ENCODE measurements at regions not wholly inside any gene's neighbourhood (a gene's known extent, or its start where the extent isn't known, plus 50 kb on each side); places are given as distances from the start of the nearest gene placed in this dataset.

GRCh38 chr2:64704161-64704560 is 50.4 kb upstream of the SERTAD2 start:
- DNase-seq (ENCODE audit: low read depth, low spot score) = no peak

GRCh38 chr2:64704996-64705395 is 51.3 kb upstream of the SERTAD2 start:
- DNase-seq (ENCODE audit: low read depth, low spot score) = no peak

GRCh38 chr2:64707276-64707675 is 53.6 kb upstream of the SERTAD2 start:
- no peak for DNase-seq (ENCODE audit: low read depth, low spot score)

- DNase-seq (ENCODE audit: low read depth, low spot score) = no peak
Measured at GRCh38 chr2:64708829-64709228, 55.1 kb upstream of the SERTAD2 start.

- DNase-seq (ENCODE audit: low read depth, low spot score) = no peak
Measured at GRCh38 chr2:64711252-64711800, 57.6 kb upstream of the SERTAD2 start.

- DNase-seq (ENCODE audit: low read depth, low spot score) = no peak
Measured at GRCh38 chr2:64713686-64714085, 60.0 kb upstream of the SERTAD2 start.

GRCh38 chr2:64716569-64716968 is 62.9 kb upstream of the SERTAD2 start:
- DNase-seq (ENCODE audit: low read depth, low spot score) = no peak

GRCh38 chr2:64718250-64718885 is 64.7 kb upstream of the SERTAD2 start:
- no peak for DNase-seq (ENCODE audit: low read depth, low spot score)

GRCh38 chr2:64720535-64721319 is 67.0 kb upstream of the SERTAD2 start:
- no peak for DNase-seq (ENCODE audit: low read depth, low spot score)

GRCh38 chr2:64721320-64721623 is 67.6 kb upstream of the SERTAD2 start:
- DNase-seq (ENCODE audit: low read depth, low spot score) = no peak

- DNase-seq (ENCODE audit: low read depth, low spot score) = no peak
Measured at GRCh38 chr2:64722291-64723044, 68.8 kb upstream of the SERTAD2 start.

GRCh38 chr2:64727013-64727767 is 73.5 kb upstream of the SERTAD2 start:
- no peak for DNase-seq (ENCODE audit: low read depth, low spot score)

- DNase-seq (ENCODE audit: low read depth, low spot score) = no peak
Measured at GRCh38 chr2:64727843-64728463, 74.2 kb upstream of the SERTAD2 start.

GRCh38 chr2:64730551-64731262 is 77.0 kb upstream of the SERTAD2 start:
- DNase-seq (ENCODE audit: low read depth, low spot score) = peak; percentile 36

- DNase-seq (ENCODE audit: low read depth, low spot score) = no peak
Measured at GRCh38 chr2:64731263-64731643, 77.5 kb upstream of the SERTAD2 start.

GRCh38 chr2:64731746-64732145 is 78.0 kb upstream of the SERTAD2 start:
- DNase-seq (ENCODE audit: low read depth, low spot score) = no peak

GRCh38 chr2:64732146-64732545 is 78.4 kb upstream of the SERTAD2 start:
- no peak for DNase-seq (ENCODE audit: low read depth, low spot score)

GRCh38 chr2:64735504-64735903 is 81.8 kb upstream of the SERTAD2 start:
- no peak for DNase-seq (ENCODE audit: low read depth, low spot score)

GRCh38 chr2:64737547-64737946 is 83.8 kb upstream of the SERTAD2 start:
- DNase-seq (ENCODE audit: low read depth, low spot score) = no peak

GRCh38 chr2:64738026-64738425 is 84.3 kb upstream of the SERTAD2 start:
- DNase-seq (ENCODE audit: low read depth, low spot score) = no peak

- DNase-seq (ENCODE audit: low read depth, low spot score) = no peak
Measured at GRCh38 chr2:64742678-64743077, 89.0 kb upstream of the SERTAD2 start.

Measured in brain pericyte (primary cell).